Stomach smooth muscle (tissue), 2 donors: ENCODE measurements at regions not wholly inside any gene's neighbourhood (a gene's known extent, or its start where the extent isn't known, plus 50 kb on each side); places are given as distances from the start of the nearest gene placed in this dataset.

Source experiments
- H3K27ac ChIP-seq: one replicate; pipeline ENCODE4 v1.7.0; 2013; ENCODE audit warnings: mild to moderate bottlenecking, low read length, inconsistent platforms
- H3K27me3 ChIP-seq, 2 donors: one replicate each; pipeline ENCODE4 v1.7.0; 2013; ENCODE audit warnings: low read length in 2 of 2; ENCODE audit not compliant: insufficient read depth in 2 of 2, control insufficient read depth in 1 of 2
- H3K36me3 ChIP-seq, 2 donors: one replicate each; pipeline ENCODE4 v1.7.0; 2013; ENCODE audit warnings: low read length in 2 of 2; ENCODE audit not compliant: control insufficient read depth in 2 of 2, insufficient read depth in 2 of 2
- H3K4me1 ChIP-seq: one replicate; pipeline ENCODE4 v1.7.0; 2013; ENCODE audit warnings: low read length; ENCODE audit not compliant: control insufficient read depth, insufficient read depth
- H3K4me3 ChIP-seq, 2 donors: one replicate each; pipeline ENCODE4 v1.7.0; 2013; ENCODE audit warnings: low read length in 2 of 2
- H3K9ac ChIP-seq, 2 donors: one replicate each; pipeline ENCODE4 v1.7.0; 2013; ENCODE audit warnings: low read length in 2 of 2, mild to moderate bottlenecking in 1 of 2
- H3K9me3 ChIP-seq, 2 donors: one replicate each; pipeline ENCODE4 v1.7.0; 2013; ENCODE audit warnings: low read length in 2 of 2; ENCODE audit not compliant: control insufficient read depth in 2 of 2
- donor health status: healthy.
- donor health status: Pancreatic carcinoma.

DNA sequence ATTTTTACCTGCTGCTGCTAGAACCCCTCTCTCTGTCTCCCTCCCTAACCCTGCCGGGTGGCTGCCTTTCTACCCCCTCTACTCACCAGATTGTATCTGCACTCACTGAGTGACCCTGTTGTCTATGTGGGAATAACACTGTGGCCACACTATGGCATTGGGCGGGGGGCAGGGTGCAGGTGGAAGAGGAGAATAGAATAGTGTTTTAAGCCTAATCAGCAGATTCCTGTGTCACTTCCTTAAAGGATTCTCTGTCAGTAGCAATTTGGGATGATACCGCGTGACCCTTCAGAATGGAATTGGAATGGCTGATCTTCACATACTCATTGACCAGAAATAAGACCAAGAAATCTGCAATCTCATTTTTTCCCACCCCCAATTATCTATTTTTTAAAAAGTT lies 67.1 kb upstream of the ANKRD1 start:
- no peak overlapping the region for H3K27ac ChIP-seq
- H3K4me3 ChIP-seq, result no peak overlapping the region

DNA sequence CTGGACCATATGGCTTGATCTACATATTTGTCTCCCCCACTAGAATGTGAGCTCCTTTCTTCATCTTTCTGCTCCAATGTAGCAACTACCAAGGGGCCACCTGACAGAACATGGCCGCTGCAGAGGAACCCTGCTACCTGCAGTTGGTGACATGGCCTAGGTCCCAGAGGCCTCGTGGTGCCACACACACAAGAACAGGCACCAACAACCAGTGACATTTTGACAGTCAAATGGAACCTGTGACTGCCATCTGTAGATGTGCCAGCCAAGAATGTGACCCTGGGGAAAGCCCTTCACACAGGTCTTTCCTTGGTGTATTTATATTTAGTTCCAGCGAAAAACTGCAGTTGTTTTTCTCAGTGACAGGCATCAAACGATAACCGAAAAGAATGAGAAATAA lies 67.9 kb upstream of the ANKRD1 start:
- no peak overlapping the region for H3K9ac ChIP-seq
- H3K4me1 ChIP-seq, result no peaks in the 10 kb centered on the region
- no peak overlapping the region for H3K4me3 ChIP-seq
- no peaks in the 10 kb centered on the region for H3K36me3 ChIP-seq
- no peak overlapping the region for H3K27ac ChIP-seq
- no peaks in the 10 kb centered on the region for H3K9me3 ChIP-seq
- H3K27me3 ChIP-seq, result no peaks in the 10 kb centered on the region

More for the DNA sequence above, 67.1 kb upstream of the ANKRD1 start:
- no peaks in the 10 kb centered on the region for H3K27me3 ChIP-seq
- no peaks in the 10 kb centered on the region for H3K9me3 ChIP-seq
- no peaks in the 10 kb centered on the region for H3K36me3 ChIP-seq
- H3K9ac ChIP-seq, result no peak overlapping the region
- H3K4me1 ChIP-seq, result no peaks in the 10 kb centered on the region

DNA sequence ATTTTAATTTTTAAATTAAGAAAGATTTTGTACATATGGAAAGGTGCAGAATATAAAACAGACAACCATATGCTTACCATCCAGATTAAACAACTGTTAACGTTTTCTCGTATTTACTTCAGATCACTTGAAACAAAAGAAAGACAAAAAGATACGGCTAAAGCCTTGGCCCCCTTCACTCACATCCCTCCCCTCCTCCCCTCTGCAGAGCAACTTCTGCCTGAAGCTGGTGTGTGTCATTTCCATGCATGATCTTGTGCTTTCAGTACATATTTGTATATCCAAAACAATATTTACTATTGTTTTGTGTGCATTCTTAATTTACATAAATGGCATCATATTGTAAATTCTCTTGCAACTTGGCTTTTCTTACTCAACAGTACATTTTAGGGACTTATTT lies 68.5 kb upstream of the ANKRD1 start:
- Histone ChIP-seq H3K9ac (no peak overlapping the region), H3K4me3 (no peak overlapping the region), H3K9me3 (no peaks in the 10 kb centered on the region), H3K27me3 (no peaks in the 10 kb centered on the region), H3K36me3 (no peaks in the 10 kb centered on the region), H3K4me1 (no peaks in the 10 kb centered on the region), H3K27ac (no peak overlapping the region)

DNA sequence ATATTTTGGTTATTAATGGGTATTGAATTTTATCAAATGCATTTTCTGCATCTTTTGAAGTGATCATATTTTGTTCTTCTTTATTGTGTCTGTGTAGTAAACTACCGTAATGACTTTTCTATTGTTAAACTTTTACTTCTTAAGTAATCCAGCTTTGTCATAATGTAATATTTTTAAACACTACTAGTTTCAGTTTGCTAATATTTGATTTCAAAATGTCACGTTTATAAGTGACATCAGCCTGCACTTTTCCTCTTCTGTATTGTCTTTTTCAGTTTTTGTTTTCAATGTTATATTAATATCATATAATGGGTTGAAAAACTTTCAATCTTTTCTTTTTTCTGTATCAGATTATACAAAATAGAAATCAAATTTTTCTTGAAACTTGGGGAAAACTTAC lies 71.6 kb upstream of the ANKRD1 start:
- no peaks in the 10 kb centered on the region for H3K4me1 ChIP-seq
- H3K9ac ChIP-seq, result no peak overlapping the region
- H3K4me3 ChIP-seq, result no peak overlapping the region
- H3K27ac ChIP-seq, result no peak overlapping the region
- H3K9me3 ChIP-seq, result no peaks in the 10 kb centered on the region
- H3K27me3 ChIP-seq, result no peaks in the 10 kb centered on the region
- H3K36me3 ChIP-seq, result no peaks in the 10 kb centered on the region

DNA sequence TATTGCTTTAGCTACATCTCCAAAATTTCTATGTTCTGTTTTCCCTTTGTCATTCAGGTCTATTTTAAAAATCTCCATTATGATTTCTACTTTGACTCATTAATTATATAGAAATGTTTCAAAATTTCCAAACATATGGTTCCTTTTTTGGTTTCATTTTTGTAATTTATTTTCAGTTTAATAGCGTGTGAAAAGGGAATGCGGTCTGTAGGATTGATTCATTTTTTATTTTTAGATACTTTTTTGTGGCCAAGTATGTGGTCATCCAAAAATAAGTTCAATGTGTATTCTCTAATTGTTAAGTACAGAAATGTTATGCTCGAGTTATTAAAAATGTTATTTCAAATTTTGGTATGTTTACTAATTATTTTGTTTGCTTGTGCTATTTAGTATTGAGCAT lies 72.5 kb upstream of the ANKRD1 start:
- Histone ChIP-seq H3K27me3 (no peaks in the 10 kb centered on the region), H3K27ac (no peak overlapping the region), H3K4me1 (no peaks in the 10 kb centered on the region), H3K9me3 (no peaks in the 10 kb centered on the region), H3K36me3 (no peaks in the 10 kb centered on the region), H3K9ac (no peak overlapping the region), H3K4me3 (no peak overlapping the region)

DNA sequence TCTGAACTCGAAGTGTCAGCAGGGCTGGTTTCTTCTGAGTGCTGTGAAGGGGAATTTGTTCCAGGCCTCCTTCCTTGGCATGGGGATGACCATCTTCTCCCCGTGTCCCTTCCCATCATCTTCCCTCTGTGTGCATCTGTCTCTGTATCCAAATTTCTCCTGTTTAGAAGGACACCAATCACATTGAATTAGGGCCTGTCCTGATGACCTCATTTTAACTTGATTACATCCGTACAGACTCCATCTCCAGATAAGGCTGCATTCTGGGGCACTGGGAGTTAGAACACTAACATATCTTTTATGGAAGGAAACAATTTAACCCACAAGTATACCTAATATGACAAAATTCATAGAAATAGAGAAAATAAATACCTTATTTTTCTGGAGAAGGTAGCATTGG lies 76.8 kb upstream of the ANKRD1 start:
- Histone ChIP-seq H3K27ac (no peak overlapping the region), H3K36me3 (no peaks in the 10 kb centered on the region), H3K27me3 (peaks cover 0 to 2% of the 10 kb centered on the region in 2 donors), H3K9ac (no peak overlapping the region), H3K9me3 (no peaks in the 10 kb centered on the region), H3K4me3 (no peak overlapping the region), H3K4me1 (no peaks in the 10 kb centered on the region)

DNA sequence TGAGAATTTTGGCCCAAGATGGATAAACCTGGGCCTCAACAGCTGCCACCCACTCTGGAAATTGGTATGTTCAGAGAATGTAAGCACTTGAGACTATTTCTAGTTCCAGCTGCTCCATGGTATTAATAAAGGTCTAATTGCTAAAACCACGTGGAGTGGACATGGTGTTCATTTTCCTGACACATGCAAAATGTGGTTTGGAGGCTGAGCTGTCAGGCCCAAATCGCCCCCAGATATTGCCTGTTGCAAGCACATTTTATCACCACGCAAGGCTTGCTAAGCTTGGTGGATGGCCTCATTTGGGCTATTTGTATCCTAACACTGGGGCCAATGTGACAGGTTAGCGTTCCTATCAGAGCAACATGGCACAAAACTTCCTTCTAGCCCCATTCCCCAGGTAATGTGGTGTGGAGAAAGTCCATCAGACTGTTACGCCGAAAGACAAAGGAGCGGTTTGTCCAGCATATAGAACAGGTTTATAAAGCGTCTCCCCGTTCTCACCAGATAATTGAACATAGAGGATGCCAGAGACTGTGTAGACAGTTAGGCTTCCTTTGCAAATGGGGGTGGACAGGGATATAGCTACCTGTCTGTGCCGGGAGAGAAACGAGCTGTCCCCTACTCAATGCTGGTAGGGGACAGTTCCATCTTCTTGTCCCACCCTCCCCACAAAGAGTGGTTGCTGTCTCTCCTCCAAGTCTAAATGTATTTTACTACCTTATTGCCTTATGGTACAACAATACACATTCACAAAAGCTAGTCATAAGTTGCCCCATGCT lies 78.0 kb upstream of the ANKRD1 start:
- H3K27me3 ChIP-seq, result peaks cover 0 to 2% of the 10 kb centered on the region in 2 donors
- H3K9ac ChIP-seq, result no peak overlapping the region
- H3K9me3 ChIP-seq, result no peaks in the 10 kb centered on the region
- no peaks in the 10 kb centered on the region for H3K36me3 ChIP-seq
- H3K4me3 ChIP-seq, result no peak overlapping the region
- H3K27ac ChIP-seq, result no peak overlapping the region
- no peaks in the 10 kb centered on the region for H3K4me1 ChIP-seq

DNA sequence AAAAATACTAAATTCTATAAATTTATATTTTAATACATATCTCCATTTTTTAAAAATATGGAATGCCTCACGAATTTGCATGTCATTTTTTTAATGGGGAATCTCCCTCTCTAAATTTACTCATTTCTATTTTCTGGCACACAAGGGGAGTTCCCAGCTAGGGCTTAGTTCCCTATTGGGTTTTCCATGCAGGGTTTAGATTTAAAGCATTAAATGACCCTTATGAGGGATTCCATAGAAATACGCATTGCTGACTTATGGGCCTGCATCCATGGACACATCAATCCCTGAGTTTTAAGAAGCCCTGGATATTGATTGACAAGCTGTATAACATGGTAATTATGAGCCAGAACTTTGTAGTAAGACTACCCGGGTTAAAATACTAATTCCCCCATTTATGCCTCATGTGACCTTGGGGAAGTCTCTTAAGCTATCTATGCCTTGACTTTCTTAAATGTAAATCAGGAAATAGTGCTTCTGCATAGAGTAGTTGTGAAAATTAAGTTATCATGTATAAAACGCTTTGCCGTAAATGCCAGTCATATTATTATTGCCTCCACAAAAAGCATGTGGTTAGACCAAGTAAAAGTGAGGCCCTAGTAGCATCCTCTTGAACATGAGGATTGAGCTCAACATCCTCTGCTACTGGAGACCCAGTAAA lies 78.8 kb upstream of the ANKRD1 start:
- peaks cover 0 to 2% of the 10 kb centered on the region in 2 donors for H3K27me3 ChIP-seq
- H3K9ac ChIP-seq, result no peak overlapping the region
- H3K36me3 ChIP-seq, result no peaks in the 10 kb centered on the region
- no peak overlapping the region for H3K4me3 ChIP-seq
- no peak overlapping the region for H3K27ac ChIP-seq
- no peaks in the 10 kb centered on the region for H3K4me1 ChIP-seq
- H3K9me3 ChIP-seq, result no peaks in the 10 kb centered on the region

DNA sequence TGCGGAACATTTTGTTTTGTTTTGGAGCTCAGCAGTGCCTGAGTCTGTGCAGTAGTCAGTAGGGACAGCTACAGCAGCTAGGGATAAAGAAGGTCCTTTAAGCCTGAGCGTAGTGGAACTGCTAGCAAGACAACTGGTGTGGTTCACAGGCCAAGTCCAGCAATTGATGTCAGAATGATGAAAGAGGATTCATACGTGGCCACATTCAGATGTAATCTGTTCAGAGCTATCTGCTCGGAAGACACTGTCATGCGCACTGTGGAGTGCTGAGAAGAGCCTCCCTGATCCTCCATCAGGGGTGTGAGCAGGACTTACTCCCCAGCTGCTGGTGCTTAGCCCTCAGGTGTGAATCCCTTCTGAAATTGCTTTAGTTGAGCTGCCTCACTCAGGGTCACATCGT lies 79.6 kb upstream of the ANKRD1 start:
- H3K9ac ChIP-seq, result no peak overlapping the region
- no peak overlapping the region for H3K27ac ChIP-seq
- peaks cover 0 to 2% of the 10 kb centered on the region in 2 donors for H3K27me3 ChIP-seq
- H3K36me3 ChIP-seq, result no peaks in the 10 kb centered on the region
- no peaks in the 10 kb centered on the region for H3K4me1 ChIP-seq
- no peak overlapping the region for H3K4me3 ChIP-seq
- no peaks in the 10 kb centered on the region for H3K9me3 ChIP-seq

DNA sequence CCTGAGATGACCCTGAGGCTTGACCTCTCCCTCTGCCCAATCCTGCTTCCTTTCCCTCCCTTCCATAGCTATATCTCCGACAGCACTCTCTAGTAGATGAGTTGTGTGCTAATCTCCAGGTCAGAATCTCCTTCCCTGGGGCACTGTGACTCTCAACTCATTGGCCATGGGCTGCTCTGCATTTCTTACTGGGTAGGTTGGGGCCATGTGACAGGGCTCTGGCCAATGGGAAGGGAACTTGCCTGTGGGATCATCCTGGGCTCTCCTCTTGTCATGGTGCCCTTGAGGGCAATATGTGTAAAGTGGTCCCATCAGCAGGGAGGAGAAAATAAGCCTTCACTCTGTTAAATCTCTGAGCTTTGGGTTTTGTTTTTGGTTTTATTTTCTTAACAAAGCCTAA lies 80.1 kb upstream of the ANKRD1 start:
- Histone ChIP-seq H3K4me3 (no peak overlapping the region), H3K27ac (no peak overlapping the region), H3K27me3 (peaks cover 0 to 2% of the 10 kb centered on the region in 2 donors), H3K36me3 (no peaks in the 10 kb centered on the region), H3K4me1 (no peaks in the 10 kb centered on the region), H3K9me3 (no peaks in the 10 kb centered on the region), H3K9ac (no peak overlapping the region)

DNA sequence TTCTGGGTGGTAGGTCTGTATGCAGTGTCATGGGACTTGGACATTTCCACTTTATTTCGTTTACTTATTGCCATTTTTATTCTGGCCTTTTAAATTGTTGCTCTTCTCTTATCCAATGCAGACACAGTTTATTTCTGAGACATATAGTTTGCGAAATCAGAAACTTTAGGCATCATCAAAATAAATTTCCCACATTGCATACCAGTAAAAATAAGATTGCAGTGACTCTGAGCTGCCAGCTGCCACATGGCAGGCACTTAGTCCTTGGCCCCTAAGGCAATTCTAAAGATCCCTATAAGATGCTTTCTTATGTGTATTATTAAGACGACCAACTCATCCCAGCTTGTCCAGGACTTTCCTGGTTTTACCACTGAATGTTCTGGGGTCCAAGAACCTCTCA lies 81.8 kb upstream of the ANKRD1 start:
- H3K4me3 ChIP-seq, result no peak overlapping the region
- H3K27me3 ChIP-seq, result peaks cover 0 to 2% of the 10 kb centered on the region in 2 donors
- H3K27ac ChIP-seq, result no peak overlapping the region
- H3K4me1 ChIP-seq, result no peaks in the 10 kb centered on the region
- no peak overlapping the region for H3K9ac ChIP-seq
- H3K9me3 ChIP-seq, result no peaks in the 10 kb centered on the region
- no peaks in the 10 kb centered on the region for H3K36me3 ChIP-seq
